ENCODE measurements at regions not wholly inside any gene's neighbourhood (a gene's known extent, or its start where the extent isn't known, plus 50 kb on each side); places are given as distances from the start of the nearest gene placed in this dataset.
"Not testable (repeated sequence)": the region's sequence is repeated elsewhere in the genome, so short reads cannot be mapped to it uniquely, and the experiment has no call there.

DNA sequence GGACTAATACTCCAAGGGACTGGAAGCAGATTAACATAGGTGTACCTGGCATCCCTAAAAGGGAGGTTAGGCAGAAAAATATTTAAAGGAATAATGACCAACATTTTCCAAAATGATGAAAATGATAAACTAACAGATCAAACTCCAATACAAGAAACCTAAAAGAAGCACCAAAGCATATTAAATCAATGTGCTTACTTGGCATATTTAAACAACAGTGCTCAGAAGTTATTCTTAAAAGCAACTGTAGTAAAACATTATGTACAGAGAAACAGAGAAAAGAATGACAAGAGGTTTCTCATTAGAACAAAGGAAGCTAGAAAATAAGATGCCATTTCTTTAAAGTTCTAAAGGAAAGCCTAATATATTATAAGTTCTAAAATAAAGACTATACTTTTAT lies 947.3 kb upstream of the TMEFF2 start:
- H3K4me1 ChIP-seq (ENCODE audit: control insufficient read depth, insufficient read depth, low read length), result no peaks in the 10 kb centered on the region
- H3K9me3 ChIP-seq (ENCODE audit: control insufficient read depth, low read length), result no peaks in the 10 kb centered on the region
- no peaks in the 10 kb centered on the region for H3K27me3 ChIP-seq (ENCODE audit: control insufficient read depth, insufficient read depth, low read length, poor library complexity, severe bottlenecking)
- H3K27ac ChIP-seq (ENCODE audit: insufficient read depth, low read depth, low read length, poor library complexity, severe bottlenecking), result no peak overlapping the region
- H3K4me3 ChIP-seq (ENCODE audit: insufficient read depth, low read depth, low read length), result no peak overlapping the region
- no peaks in the 10 kb centered on the region for H3K36me3 ChIP-seq (ENCODE audit: control insufficient read depth, insufficient read depth, low read length)

DNA sequence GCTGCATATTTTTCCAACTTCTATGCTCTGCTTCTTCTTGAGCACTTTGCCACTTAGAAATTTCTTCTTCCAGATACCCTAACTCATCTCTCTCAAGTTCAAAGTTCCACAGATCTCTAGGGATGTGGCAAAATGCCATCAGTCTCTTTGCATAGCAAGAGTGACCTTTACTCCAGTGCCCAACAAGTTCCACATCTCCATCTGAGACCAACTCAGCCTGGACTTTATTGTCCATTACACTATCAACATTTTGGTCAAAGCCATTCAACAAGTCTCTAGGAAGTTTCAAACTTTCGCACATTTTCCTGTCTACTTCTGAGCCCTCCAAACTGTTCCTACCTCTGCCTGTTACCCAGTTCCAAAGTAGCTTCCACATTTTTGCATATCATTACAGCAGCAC lies 946.2 kb upstream of the TMEFF2 start:
- not testable (repeated sequence) for H3K27ac ChIP-seq (ENCODE audit: insufficient read depth, low read depth, low read length, poor library complexity, severe bottlenecking); H3K9me3 ChIP-seq (ENCODE audit: control insufficient read depth, low read length)

DNA sequence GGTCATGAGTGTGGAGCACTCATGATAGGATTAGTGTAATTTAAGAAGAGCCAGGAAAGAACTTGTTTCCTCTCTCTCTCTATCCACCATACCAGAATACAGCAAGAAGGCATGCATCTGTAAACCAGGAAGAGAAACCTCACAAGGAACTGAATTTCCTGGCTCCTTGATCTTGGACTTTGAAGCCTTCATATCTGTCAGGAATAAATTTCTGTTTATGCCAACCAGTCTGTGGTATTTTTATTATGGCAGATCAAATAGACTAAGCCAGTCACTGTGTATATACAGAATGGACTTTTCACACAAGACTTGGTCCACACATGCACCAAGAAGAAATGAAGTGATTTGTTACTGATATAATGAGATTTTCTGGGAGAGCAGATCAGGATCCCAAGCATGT lies 930.1 kb upstream of the TMEFF2 start:
- H3K4me3 ChIP-seq (ENCODE audit: insufficient read depth, low read depth, low read length), result no peak overlapping the region
- H3K27me3 ChIP-seq (ENCODE audit: control insufficient read depth, insufficient read depth, low read length, poor library complexity, severe bottlenecking), result no peaks in the 10 kb centered on the region
- H3K9me3 ChIP-seq (ENCODE audit: control insufficient read depth, low read length), result no peaks in the 10 kb centered on the region
- no peak overlapping the region for H3K27ac ChIP-seq (ENCODE audit: insufficient read depth, low read depth, low read length, poor library complexity, severe bottlenecking)
- no peaks in the 10 kb centered on the region for H3K4me1 ChIP-seq (ENCODE audit: control insufficient read depth, insufficient read depth, low read length)
- H3K36me3 ChIP-seq (ENCODE audit: control insufficient read depth, insufficient read depth, low read length), result no peaks in the 10 kb centered on the region

More for the DNA sequence above, 946.2 kb upstream of the TMEFF2 start:
- 94 to 97% methylated on average over 1 of the region's 1 CpG for WGBS, 2 experiments
- not testable (repeated sequence) for H3K27me3 ChIP-seq (ENCODE audit: control insufficient read depth, insufficient read depth, low read length, poor library complexity, severe bottlenecking); H3K4me3 ChIP-seq (ENCODE audit: insufficient read depth, low read depth, low read length); H3K4me1 ChIP-seq (ENCODE audit: control insufficient read depth, insufficient read depth, low read length); H3K36me3 ChIP-seq (ENCODE audit: control insufficient read depth, insufficient read depth, low read length)

DNA sequence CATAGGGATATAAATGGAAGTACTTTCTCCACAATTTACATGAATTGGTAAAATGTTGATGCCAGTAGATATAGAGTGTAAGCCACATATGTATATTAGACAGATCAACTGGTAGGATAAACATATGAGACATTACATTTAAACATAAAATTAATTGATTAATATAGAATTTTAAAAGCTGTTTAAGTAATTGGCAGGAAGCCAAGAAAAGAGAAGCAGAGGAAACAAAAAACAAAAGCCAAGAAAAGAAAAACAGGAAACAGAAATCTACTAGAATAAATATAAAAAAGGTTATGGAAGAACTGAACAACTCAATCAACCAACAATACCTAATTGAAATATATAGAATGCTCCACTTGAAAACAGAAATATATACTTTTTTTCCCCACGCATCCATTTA lies 920.1 kb upstream of the TMEFF2 start:
- H3K9me3 ChIP-seq (ENCODE audit: control insufficient read depth, low read length), result no peaks in the 10 kb centered on the region
- H3K36me3 ChIP-seq (ENCODE audit: control insufficient read depth, insufficient read depth, low read length), result no peaks in the 10 kb centered on the region
- no peaks in the 10 kb centered on the region for H3K27me3 ChIP-seq (ENCODE audit: control insufficient read depth, insufficient read depth, low read length, poor library complexity, severe bottlenecking)
- no CpG with 5 or more reads among the region's 1 CpG for WGBS, 2 experiments
- no peak overlapping the region for H3K4me3 ChIP-seq (ENCODE audit: insufficient read depth, low read depth, low read length)
- H3K27ac ChIP-seq (ENCODE audit: insufficient read depth, low read depth, low read length, poor library complexity, severe bottlenecking), result no peak overlapping the region
- no peaks in the 10 kb centered on the region for H3K4me1 ChIP-seq (ENCODE audit: control insufficient read depth, insufficient read depth, low read length)

DNA sequence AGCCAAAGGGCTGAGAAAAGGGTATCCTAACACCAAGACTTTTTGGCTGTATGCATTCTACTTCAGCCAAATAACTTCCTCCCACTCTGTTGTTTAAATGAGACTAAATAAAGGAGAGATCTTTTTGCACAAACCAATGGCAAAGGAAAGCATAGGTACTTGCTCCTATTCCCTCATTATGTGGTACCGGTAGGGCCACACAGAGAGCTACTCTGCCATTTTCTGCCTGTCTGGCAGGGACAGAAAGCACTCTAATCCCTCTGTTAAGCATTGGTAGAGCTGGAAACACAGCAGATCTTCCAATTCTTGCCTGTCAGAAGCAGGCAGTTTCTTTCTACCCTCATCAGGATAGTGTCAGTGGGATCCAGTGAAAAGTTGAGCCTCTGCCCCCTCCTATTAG lies 918.3 kb upstream of the TMEFF2 start:
- no peaks in the 10 kb centered on the region for H3K4me1 ChIP-seq (ENCODE audit: control insufficient read depth, insufficient read depth, low read length)
- H3K9me3 ChIP-seq (ENCODE audit: control insufficient read depth, low read length), result no peaks in the 10 kb centered on the region
- no peaks in the 10 kb centered on the region for H3K27me3 ChIP-seq (ENCODE audit: control insufficient read depth, insufficient read depth, low read length, poor library complexity, severe bottlenecking)
- WGBS, 2 experiments, result 62 to 63% methylated on average over 1 of the region's 1 CpG
- no peaks in the 10 kb centered on the region for H3K36me3 ChIP-seq (ENCODE audit: control insufficient read depth, insufficient read depth, low read length)
- no peak overlapping the region for H3K4me3 ChIP-seq (ENCODE audit: insufficient read depth, low read depth, low read length)
- no peak overlapping the region for H3K27ac ChIP-seq (ENCODE audit: insufficient read depth, low read depth, low read length, poor library complexity, severe bottlenecking)

DNA sequence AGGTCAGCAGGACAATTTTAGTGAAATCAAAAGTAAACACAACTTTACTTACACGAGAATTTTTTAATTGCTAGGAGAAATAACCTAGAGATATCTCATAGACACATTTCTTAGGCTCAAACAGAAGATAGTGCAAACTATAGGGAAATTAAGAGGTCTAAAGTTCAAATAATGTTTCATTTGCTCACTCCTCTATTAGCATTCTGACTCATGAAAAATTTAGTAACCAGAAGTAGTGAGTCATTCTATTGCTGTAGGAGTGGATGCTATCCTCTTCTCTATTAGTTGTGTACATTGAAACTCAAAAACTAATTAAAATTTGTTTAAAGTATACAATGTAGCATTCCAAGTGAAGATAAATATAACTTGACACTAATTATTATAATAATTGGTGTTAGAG lies 908.3 kb upstream of the TMEFF2 start:
- Histone ChIP-seq H3K4me1 (ENCODE audit: control insufficient read depth, insufficient read depth, low read length) (no peaks in the 10 kb centered on the region), H3K4me3 (ENCODE audit: insufficient read depth, low read depth, low read length) (no peak overlapping the region), H3K27me3 (ENCODE audit: control insufficient read depth, insufficient read depth, low read length, poor library complexity, severe bottlenecking) (no peaks in the 10 kb centered on the region), H3K36me3 (ENCODE audit: control insufficient read depth, insufficient read depth, low read length) (no peaks in the 10 kb centered on the region), H3K27ac (ENCODE audit: insufficient read depth, low read depth, low read length, poor library complexity, severe bottlenecking) (no peak overlapping the region), H3K9me3 (ENCODE audit: control insufficient read depth, low read length) (no peaks in the 10 kb centered on the region)
- 83% methylated on average over 1 of the region's 1 CpG; no CpG with 5 or more reads in 1 of the 2 experiments for WGBS, 2 experiments

DNA sequence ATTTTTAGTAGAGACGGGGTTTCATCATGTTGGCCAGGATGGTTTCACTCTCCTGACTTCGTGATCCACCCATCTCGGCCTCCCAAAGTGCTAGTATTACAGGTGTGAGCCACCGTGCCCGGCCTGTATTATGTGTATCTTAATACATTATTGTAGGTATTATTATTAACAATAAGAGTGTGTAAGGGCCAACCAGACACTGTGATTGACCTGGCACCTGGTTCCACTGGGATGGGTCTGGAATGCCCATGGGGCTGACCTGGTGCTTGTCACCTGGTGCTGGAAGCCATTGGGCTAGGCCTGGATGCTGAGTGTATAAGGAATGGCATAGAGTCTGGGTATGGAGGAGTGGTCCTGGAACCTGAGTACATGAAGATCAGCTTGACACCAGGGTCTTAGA lies 906.9 kb upstream of the TMEFF2 start:
- no peak overlapping the region for H3K4me3 ChIP-seq (ENCODE audit: insufficient read depth, low read depth, low read length)
- no peaks in the 10 kb centered on the region for H3K9me3 ChIP-seq (ENCODE audit: control insufficient read depth, low read length)
- H3K27me3 ChIP-seq (ENCODE audit: control insufficient read depth, insufficient read depth, low read length, poor library complexity, severe bottlenecking), result no peaks in the 10 kb centered on the region
- 94 to 100% methylated on average over 3 to 5 of the region's 5 CpGs for WGBS, 2 experiments
- no peak overlapping the region for H3K27ac ChIP-seq (ENCODE audit: insufficient read depth, low read depth, low read length, poor library complexity, severe bottlenecking)
- no peaks in the 10 kb centered on the region for H3K36me3 ChIP-seq (ENCODE audit: control insufficient read depth, insufficient read depth, low read length)
- H3K4me1 ChIP-seq (ENCODE audit: control insufficient read depth, insufficient read depth, low read length), result no peaks in the 10 kb centered on the region

DNA sequence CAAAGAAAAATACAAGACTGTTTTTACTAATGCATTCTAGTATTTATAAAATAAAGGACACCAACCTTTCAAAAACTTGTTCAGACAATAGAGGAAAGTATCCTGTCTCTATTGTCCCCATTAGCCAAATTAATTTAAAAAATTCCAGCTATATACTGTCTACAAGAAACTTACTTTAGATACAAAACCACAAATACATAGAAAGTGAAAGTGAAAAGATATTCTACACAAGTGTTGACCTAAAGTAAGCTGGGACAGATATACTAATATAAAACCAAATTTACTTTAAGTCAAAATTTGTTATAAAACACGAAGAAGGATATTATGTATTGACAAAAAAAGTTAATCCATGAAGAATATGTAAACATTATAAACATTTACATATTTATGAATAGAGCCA lies 893.3 kb upstream of the TMEFF2 start:
- Histone ChIP-seq H3K4me3 (ENCODE audit: insufficient read depth, low read depth, low read length) (no peak overlapping the region), H3K9me3 (ENCODE audit: control insufficient read depth, low read length) (no peaks in the 10 kb centered on the region), H3K4me1 (ENCODE audit: control insufficient read depth, insufficient read depth, low read length) (no peaks in the 10 kb centered on the region), H3K27me3 (ENCODE audit: control insufficient read depth, insufficient read depth, low read length, poor library complexity, severe bottlenecking) (no peaks in the 10 kb centered on the region), H3K36me3 (ENCODE audit: control insufficient read depth, insufficient read depth, low read length) (no peaks in the 10 kb centered on the region), H3K27ac (ENCODE audit: insufficient read depth, low read depth, low read length, poor library complexity, severe bottlenecking) (no peak overlapping the region)
- WGBS, 2 experiments, result no CpG with 5 or more reads among the region's 1 CpG

DNA sequence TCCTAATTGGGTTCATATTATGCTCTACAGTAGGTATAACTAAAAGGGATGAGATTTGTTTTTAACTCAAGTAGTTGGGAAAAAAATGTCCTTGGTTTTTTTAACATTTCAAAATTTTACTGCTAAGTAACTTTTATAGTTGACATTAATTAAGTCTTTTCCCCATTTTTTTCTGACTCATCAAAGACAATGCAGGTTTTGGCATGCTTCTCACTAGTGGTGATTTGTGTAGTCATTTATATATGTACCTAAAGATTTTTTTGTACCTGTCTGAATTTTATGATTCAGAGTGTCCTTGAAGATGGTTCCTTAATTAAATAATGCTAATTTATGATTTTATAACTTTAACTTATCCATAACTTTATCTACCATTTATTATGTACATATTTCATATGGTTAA lies 882.3 kb upstream of the TMEFF2 start:
- H3K9me3 ChIP-seq (ENCODE audit: control insufficient read depth, low read length), result no peaks in the 10 kb centered on the region
- no peaks in the 10 kb centered on the region for H3K4me1 ChIP-seq (ENCODE audit: control insufficient read depth, insufficient read depth, low read length)
- H3K36me3 ChIP-seq (ENCODE audit: control insufficient read depth, insufficient read depth, low read length), result no peaks in the 10 kb centered on the region
- no peak overlapping the region for H3K27ac ChIP-seq (ENCODE audit: insufficient read depth, low read depth, low read length, poor library complexity, severe bottlenecking)
- no peaks in the 10 kb centered on the region for H3K27me3 ChIP-seq (ENCODE audit: control insufficient read depth, insufficient read depth, low read length, poor library complexity, severe bottlenecking)
- H3K4me3 ChIP-seq (ENCODE audit: insufficient read depth, low read depth, low read length), result no peak overlapping the region

DNA sequence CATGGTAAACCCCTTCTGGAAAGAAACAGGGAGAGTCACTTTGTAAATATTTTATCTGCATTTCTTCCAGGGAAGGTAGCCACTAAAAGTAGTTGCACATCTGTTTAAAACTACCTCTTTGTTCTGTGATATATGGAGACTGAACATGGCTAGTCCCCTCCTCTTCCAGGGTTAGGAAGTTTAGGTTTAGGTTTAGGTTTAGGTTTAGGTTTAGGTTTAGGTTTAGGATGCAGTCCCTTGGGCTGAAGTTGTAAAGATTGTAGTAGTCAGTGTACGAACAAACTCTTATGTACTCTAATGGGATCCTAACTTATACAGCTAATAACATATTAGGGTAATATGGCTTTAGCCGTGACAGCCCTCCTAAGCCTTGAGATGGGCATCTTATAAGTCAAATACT lies 880.2 kb upstream of the TMEFF2 start:
- H3K4me3 ChIP-seq (ENCODE audit: insufficient read depth, low read depth, low read length), result no peak overlapping the region
- H3K4me1 ChIP-seq (ENCODE audit: control insufficient read depth, insufficient read depth, low read length), result no peaks in the 10 kb centered on the region
- no peaks in the 10 kb centered on the region for H3K36me3 ChIP-seq (ENCODE audit: control insufficient read depth, insufficient read depth, low read length)
- no CpG with 5 or more reads among the region's 2 CpGs for WGBS, 2 experiments
- no peaks in the 10 kb centered on the region for H3K27me3 ChIP-seq (ENCODE audit: control insufficient read depth, insufficient read depth, low read length, poor library complexity, severe bottlenecking)
- no peak overlapping the region for H3K27ac ChIP-seq (ENCODE audit: insufficient read depth, low read depth, low read length, poor library complexity, severe bottlenecking)
- H3K9me3 ChIP-seq (ENCODE audit: control insufficient read depth, low read length), result no peaks in the 10 kb centered on the region

DNA sequence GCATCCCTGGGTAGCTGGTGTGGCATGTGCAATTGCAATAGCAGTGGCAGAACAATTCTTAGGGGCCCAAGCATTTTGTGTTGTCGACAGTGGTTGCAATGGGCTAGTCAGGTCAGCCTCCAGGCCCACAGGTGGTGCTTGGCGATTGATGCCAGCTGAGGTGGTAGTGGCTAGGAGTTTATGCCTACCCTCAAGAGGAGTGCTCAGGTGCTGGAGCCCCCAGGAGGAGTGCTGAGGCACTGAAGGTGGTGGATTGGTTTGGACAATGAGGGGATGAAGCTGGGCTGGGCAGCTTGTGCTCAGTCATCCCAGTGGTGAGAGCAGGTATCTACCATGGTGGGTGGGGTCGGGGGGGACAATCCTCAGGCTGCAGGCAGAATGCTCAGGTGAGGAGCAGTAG lies 877.9 kb upstream of the TMEFF2 start:
- WGBS, 2 experiments, result 71 to 80% methylated on average over 3 of the region's 3 CpGs

More for the DNA sequence above, 877.9 kb upstream of the TMEFF2 start:
- Histone ChIP-seq H3K36me3 (ENCODE audit: control insufficient read depth, insufficient read depth, low read length) (no peaks in the 10 kb centered on the region), H3K4me3 (ENCODE audit: insufficient read depth, low read depth, low read length) (no peak overlapping the region), H3K27me3 (ENCODE audit: control insufficient read depth, insufficient read depth, low read length, poor library complexity, severe bottlenecking) (no peaks in the 10 kb centered on the region), H3K9me3 (ENCODE audit: control insufficient read depth, low read length) (no peaks in the 10 kb centered on the region), H3K27ac (ENCODE audit: insufficient read depth, low read depth, low read length, poor library complexity, severe bottlenecking) (no peak overlapping the region), H3K4me1 (ENCODE audit: control insufficient read depth, insufficient read depth, low read length) (no peaks in the 10 kb centered on the region)
